ENCODE measurements at regions not wholly inside any gene's neighbourhood (a gene's known extent, or its start where the extent isn't known, plus 50 kb on each side); places are given as distances from the start of the nearest gene placed in this dataset.

DNA sequence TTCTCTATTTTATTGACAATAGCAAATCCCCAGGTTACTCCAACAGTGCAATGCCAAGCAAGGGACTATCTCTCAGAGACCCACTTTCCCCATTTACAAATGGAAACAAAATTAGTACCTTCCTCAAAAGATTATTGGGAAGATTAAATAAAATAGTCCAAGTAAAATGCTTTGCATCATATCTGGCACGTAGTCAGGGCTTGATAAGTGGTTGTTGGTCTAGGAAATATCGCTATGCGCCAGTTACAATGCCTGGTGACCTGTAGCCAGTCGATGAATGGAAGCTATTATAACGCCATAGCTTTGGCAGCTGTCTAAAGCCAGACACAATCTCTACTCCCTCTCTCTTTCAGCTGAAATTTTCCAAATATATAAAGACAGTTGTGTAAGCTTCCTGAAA is 220.3 kb downstream of the RAP2A start:
- Histone ChIP-seq H3K79me2 (ENCODE audit: insufficient read depth) (no peaks in the 10 kb centered on the region), H3K27ac (no peak overlapping the region)

DNA sequence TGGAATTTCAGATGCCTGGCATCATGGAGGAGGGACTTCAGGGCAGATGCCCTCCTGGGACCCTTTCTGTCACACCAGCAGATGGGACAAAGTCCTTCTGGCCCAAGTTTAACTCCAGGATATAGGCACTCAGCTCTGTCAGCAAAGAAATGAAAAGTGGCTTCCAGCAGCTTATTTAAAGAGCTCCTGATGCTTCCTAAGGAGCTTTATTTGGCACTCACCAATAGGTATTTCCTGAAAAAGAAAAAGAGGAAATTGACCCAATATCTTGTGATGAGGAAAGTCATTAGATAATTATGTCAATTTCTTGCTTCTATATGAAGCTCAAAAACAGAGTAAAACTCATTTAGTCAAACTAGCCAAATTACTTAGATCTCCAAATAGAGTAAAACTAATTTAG is 224.6 kb downstream of the RAP2A start:
- Histone ChIP-seq H2AFZ (no peak overlapping the region), H3F3A (ENCODE audit: insufficient read depth) (no peaks in the 10 kb centered on the region), H3K9ac (no peak overlapping the region), H3K36me3 (ENCODE audit: low read depth) (no peaks in the 10 kb centered on the region), H3K4me2 (ENCODE audit: unreplicated experiment) (no peak overlapping the region), H3K27ac (no peak overlapping the region), H3K4me3 (no peak overlapping the region), H3K79me2 (ENCODE audit: insufficient read depth) (no peaks in the 10 kb centered on the region), H3K27me3 (replicated peaks; ENCODE audit: insufficient read depth) (no peaks in the 10 kb centered on the region; the same call in 1 of the 2 replicates), H3K4me1 (ENCODE audit: insufficient read depth) (no peaks in the 10 kb centered on the region), H3K9me3 (ENCODE audit: low read depth) (no peaks in the 10 kb centered on the region), H3K9me2 (ENCODE audit: insufficient read depth) (no peaks in the 10 kb centered on the region), H4K20me1 (ENCODE audit: insufficient read depth) (no peaks in the 10 kb centered on the region)
- TF ChIP-seq EZH2phosphoT487 (IDR thresholded peaks at IDR 0.05; ENCODE audit: insufficient read depth, low read depth) (no peak), EZH2 (IDR thresholded peaks at IDR 0.05; ENCODE audit: insufficient read depth, poor library complexity, severe bottlenecking) (no peak)
- in situ Hi-C loops (cut with MboI) = no loop called here
- DNase-seq = no peak

More for the DNA sequence above, 220.3 kb downstream of the RAP2A start:
- no peak overlapping the region for H3K4me3 ChIP-seq
- in situ Hi-C loops (cut with MboI) = no loop called here
- WGBS, 2 experiments (ENCODE audit: low coverage in 1 of 2, low lambda C conversion rate in 2 of 2, missing lambda C conversion rate in 2 of 2) = 54% methylated on average over 5 of the region's 5 CpGs
- no peak for DNase-seq
- no peak for TF ChIP-seq EZH2phosphoT487 (IDR thresholded peaks at IDR 0.05; ENCODE audit: insufficient read depth, low read depth)
- TF ChIP-seq EZH2 (IDR thresholded peaks at IDR 0.05; ENCODE audit: insufficient read depth, poor library complexity, severe bottlenecking) = no peak
- H3K27me3 ChIP-seq (replicated peaks; ENCODE audit: insufficient read depth) = no peaks in the 10 kb centered on the region; the same call in 1 of the 2 replicates
- no peaks in the 10 kb centered on the region for H3K9me2 ChIP-seq (ENCODE audit: insufficient read depth)
- H3K36me3 ChIP-seq (ENCODE audit: low read depth) = no peaks in the 10 kb centered on the region
- H3K9ac ChIP-seq = no peak overlapping the region
- H3K9me3 ChIP-seq (ENCODE audit: low read depth) = no peaks in the 10 kb centered on the region
- H2AFZ ChIP-seq = no peak overlapping the region
- H3K4me1 ChIP-seq (ENCODE audit: insufficient read depth) = no peaks in the 10 kb centered on the region
- H3K4me2 ChIP-seq (ENCODE audit: unreplicated experiment) = no peak overlapping the region
- no peaks in the 10 kb centered on the region for H3F3A ChIP-seq (ENCODE audit: insufficient read depth)
- H4K20me1 ChIP-seq (ENCODE audit: insufficient read depth) = no peaks in the 10 kb centered on the region

DNA sequence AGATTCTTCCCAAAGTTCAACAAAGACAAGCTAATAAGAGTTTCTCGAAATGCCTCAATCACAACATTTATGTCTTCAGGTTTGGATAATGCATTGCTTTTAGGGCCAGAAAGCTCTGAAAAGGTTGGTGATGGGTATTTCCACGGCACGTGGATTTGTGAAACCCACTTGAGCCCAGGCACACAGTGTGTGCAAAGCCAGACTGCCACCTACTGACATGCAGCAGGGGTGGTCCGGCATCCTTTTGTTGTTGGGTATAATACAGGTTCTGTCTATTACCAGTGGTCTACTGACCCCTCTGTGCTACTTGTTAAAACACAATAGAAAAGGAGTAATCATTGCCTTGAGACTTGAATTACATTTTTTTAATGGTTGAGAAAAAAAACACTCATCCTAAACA is 225.6 kb downstream of the RAP2A start:
- H3K9me3 ChIP-seq (ENCODE audit: low read depth) = no peaks in the 10 kb centered on the region
- no peak overlapping the region for H3K4me2 ChIP-seq (ENCODE audit: unreplicated experiment)
- no peak overlapping the region for H3K27ac ChIP-seq
- H3F3A ChIP-seq (ENCODE audit: insufficient read depth) = no peaks in the 10 kb centered on the region
- no peaks in the 10 kb centered on the region for H3K36me3 ChIP-seq (ENCODE audit: low read depth)
- DNase-seq = peak; percentile 3
- H3K9ac ChIP-seq = no peak overlapping the region
- in situ Hi-C loops (cut with MboI) = no loop called here
- no peaks in the 10 kb centered on the region for H3K9me2 ChIP-seq (ENCODE audit: insufficient read depth)
- no peak for TF ChIP-seq EZH2 (IDR thresholded peaks at IDR 0.05; ENCODE audit: insufficient read depth, poor library complexity, severe bottlenecking)
- TF ChIP-seq EZH2phosphoT487 (IDR thresholded peaks at IDR 0.05; ENCODE audit: insufficient read depth, low read depth) = no peak
- WGBS, 2 experiments (ENCODE audit: low coverage in 1 of 2, low lambda C conversion rate in 2 of 2, missing lambda C conversion rate in 2 of 2) = 31 to 38% methylated on average over 3 to 4 of the region's 4 CpGs
- H3K27me3 ChIP-seq (replicated peaks; ENCODE audit: insufficient read depth) = no peaks in the 10 kb centered on the region; the same call in 1 of the 2 replicates
- H4K20me1 ChIP-seq (ENCODE audit: insufficient read depth) = no peaks in the 10 kb centered on the region
- no peak overlapping the region for H3K4me3 ChIP-seq
- H3K4me1 ChIP-seq (ENCODE audit: insufficient read depth) = no peaks in the 10 kb centered on the region
- no peaks in the 10 kb centered on the region for H3K79me2 ChIP-seq (ENCODE audit: insufficient read depth)
- no peak overlapping the region for H2AFZ ChIP-seq

DNA sequence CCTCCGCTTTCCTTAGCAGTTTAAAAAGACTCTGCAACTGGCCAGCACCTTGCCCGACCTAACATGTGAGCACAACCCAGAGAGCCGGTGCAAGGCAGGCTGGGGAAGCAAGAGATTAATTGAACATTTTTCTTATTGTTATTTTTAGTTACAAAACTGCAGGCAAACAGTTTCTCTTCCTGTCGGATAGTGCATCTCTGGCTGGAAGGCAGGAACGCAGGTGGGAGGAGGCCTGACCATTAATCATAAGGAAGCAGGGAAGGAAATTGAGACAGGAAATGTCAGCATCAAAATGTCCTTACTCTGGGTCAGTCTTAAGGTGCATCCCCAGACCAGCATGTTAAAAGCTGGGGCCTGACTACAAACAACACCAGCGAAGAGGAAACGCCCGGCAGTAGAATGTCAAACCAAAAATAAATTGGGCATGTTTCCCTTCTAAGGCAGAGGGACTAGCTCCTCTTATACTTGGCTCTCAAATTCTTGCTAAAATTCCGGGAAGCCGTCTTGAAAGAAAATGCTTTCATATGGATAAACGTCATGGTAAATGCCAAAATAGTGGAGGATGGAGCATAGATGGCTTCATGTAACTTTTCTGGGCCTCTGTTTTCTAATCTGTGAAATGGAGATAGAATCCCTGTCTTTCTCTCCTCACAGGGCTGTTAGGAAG is 226.8 kb downstream of the RAP2A start:
- no peaks in the 10 kb centered on the region for H3K4me1 ChIP-seq (ENCODE audit: insufficient read depth)
- no peak overlapping the region for H3K4me3 ChIP-seq
- TF ChIP-seq EZH2phosphoT487 (IDR thresholded peaks at IDR 0.05; ENCODE audit: insufficient read depth, low read depth) = no peak
- TF ChIP-seq EZH2 (IDR thresholded peaks at IDR 0.05; ENCODE audit: insufficient read depth, poor library complexity, severe bottlenecking) = no peak
- no peak for DNase-seq
- no peak overlapping the region for H3K27ac ChIP-seq
- no peaks in the 10 kb centered on the region for H3K9me3 ChIP-seq (ENCODE audit: low read depth)
- H3K4me2 ChIP-seq (ENCODE audit: unreplicated experiment) = no peak overlapping the region
- in situ Hi-C loops (cut with MboI) = no loop called here
- H4K20me1 ChIP-seq (ENCODE audit: insufficient read depth) = no peaks in the 10 kb centered on the region
- no peaks in the 10 kb centered on the region; the same call in 1 of the 2 replicates for H3K27me3 ChIP-seq (replicated peaks; ENCODE audit: insufficient read depth)
- no peaks in the 10 kb centered on the region for H3K79me2 ChIP-seq (ENCODE audit: insufficient read depth)
- no peak overlapping the region for H2AFZ ChIP-seq
- 55 to 56% methylated on average over 11 of the region's 11 CpGs for WGBS, 2 experiments (ENCODE audit: low coverage in 1 of 2, low lambda C conversion rate in 2 of 2, missing lambda C conversion rate in 2 of 2)
- no peaks in the 10 kb centered on the region for H3K36me3 ChIP-seq (ENCODE audit: low read depth)
- H3K9me2 ChIP-seq (ENCODE audit: insufficient read depth) = no peaks in the 10 kb centered on the region
- H3K9ac ChIP-seq = no peak overlapping the region
- no peaks in the 10 kb centered on the region for H3F3A ChIP-seq (ENCODE audit: insufficient read depth)

DNA sequence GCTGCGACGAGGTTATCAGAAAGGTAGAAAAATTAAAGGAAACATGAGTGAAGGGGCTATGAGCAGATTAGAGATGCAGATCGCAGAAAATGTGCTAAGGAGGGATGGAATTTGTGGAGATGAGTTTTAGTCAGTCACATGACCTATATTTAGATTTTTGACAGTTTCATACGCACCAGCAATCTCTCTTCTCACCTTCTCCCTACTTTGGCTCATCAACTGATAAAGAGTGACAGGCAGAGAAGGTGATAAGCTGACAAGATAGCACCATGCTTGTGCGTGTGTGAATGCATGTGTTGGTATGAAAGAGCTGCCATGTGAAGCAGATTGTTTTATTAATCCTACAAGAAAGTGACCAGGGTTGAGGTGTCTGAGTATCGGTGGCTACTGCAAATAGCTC is 252.6 kb downstream of the RAP2A start:
- in situ Hi-C loops (cut with MboI) = no loop called here
- H2AFZ ChIP-seq = no peak overlapping the region
- no peaks in the 10 kb centered on the region for H3K27me3 ChIP-seq (replicated peaks; ENCODE audit: insufficient read depth)
- no peak for DNase-seq
- TF ChIP-seq EZH2 (IDR thresholded peaks at IDR 0.05; ENCODE audit: insufficient read depth, poor library complexity, severe bottlenecking) = no peak
- no peak for TF ChIP-seq EZH2phosphoT487 (IDR thresholded peaks at IDR 0.05; ENCODE audit: insufficient read depth, low read depth)
- H3K4me1 ChIP-seq (ENCODE audit: insufficient read depth) = no peaks in the 10 kb centered on the region
- H4K20me1 ChIP-seq (ENCODE audit: insufficient read depth) = no peaks in the 10 kb centered on the region
- 35 to 41% methylated on average over 6 of the region's 6 CpGs for WGBS, 2 experiments (ENCODE audit: low coverage in 1 of 2, low lambda C conversion rate in 2 of 2, missing lambda C conversion rate in 2 of 2)
- H3K9ac ChIP-seq = no peak overlapping the region
- H3F3A ChIP-seq (ENCODE audit: insufficient read depth) = no peaks in the 10 kb centered on the region
- H3K9me2 ChIP-seq (ENCODE audit: insufficient read depth) = no peaks in the 10 kb centered on the region
- no peaks in the 10 kb centered on the region for H3K9me3 ChIP-seq (ENCODE audit: low read depth)
- H3K36me3 ChIP-seq (ENCODE audit: low read depth) = no peaks in the 10 kb centered on the region
- no peak overlapping the region for H3K4me2 ChIP-seq (ENCODE audit: unreplicated experiment)
- H3K4me3 ChIP-seq = no peak overlapping the region
- no peak overlapping the region for H3K27ac ChIP-seq
- no peaks in the 10 kb centered on the region for H3K79me2 ChIP-seq (ENCODE audit: insufficient read depth)
